H9 (cell line): ENCODE measurements at regions not wholly inside any gene's neighbourhood (a gene's known extent, or its start where the extent isn't known, plus 50 kb on each side); places are given as distances from the start of the nearest gene placed in this dataset.

ENCODE experiments used
- DNase-seq: peaks from one replicate; pipeline ENCODE4 v3.0.0-alpha.2; 2017
- H2AFZ ChIP-seq: one replicate; pipeline ENCODE4 v1.6.1; 2013; ENCODE audit warnings: mild to moderate bottlenecking, low read length, control low read depth, moderate library complexity
- H2AK5ac ChIP-seq: 2 replicates; pipeline ENCODE4 v1.6.1; 2013; ENCODE audit warnings: low read length, control low read depth, mixed read lengths; ENCODE audit not compliant: insufficient read length
- H2BK120ac ChIP-seq: one replicate; pipeline ENCODE4 v1.6.1; 2013; ENCODE audit warnings: low read depth, mild to moderate bottlenecking, low read length, control low read depth, inconsistent platforms; ENCODE audit not compliant: poor library complexity, severe bottlenecking
- H2BK12ac ChIP-seq: 2 replicates; pipeline ENCODE4 v1.6.1; 2013; ENCODE audit warnings: low read length, control low read depth, mixed read lengths, low read depth; ENCODE audit not compliant: insufficient read length
- H2BK15ac ChIP-seq: 2 replicates; pipeline ENCODE4 v1.6.1; 2013; ENCODE audit warnings: low read depth, low read length, control low read depth
- H2BK20ac ChIP-seq: one replicate; pipeline ENCODE4 v1.6.1; 2013; ENCODE audit warnings: low read depth, mild to moderate bottlenecking, low read length, control low read depth, inconsistent platforms; ENCODE audit not compliant: poor library complexity, severe bottlenecking
- H2BK5ac ChIP-seq: 2 replicates; pipeline ENCODE4 v1.6.1; 2013; ENCODE audit warnings: low read length, control low read depth, mixed read lengths; ENCODE audit not compliant: insufficient read length
- H3K14ac ChIP-seq: 2 replicates; pipeline ENCODE4 v1.6.1; 2013; ENCODE audit warnings: low read length, control low read depth; ENCODE audit not compliant: insufficient read depth
- H3K18ac ChIP-seq: 2 replicates; pipeline ENCODE4 v1.6.1; 2013; ENCODE audit warnings: low read depth, mild to moderate bottlenecking, mixed read lengths, low read length, control low read depth; ENCODE audit not compliant: insufficient read length
- H3K23ac ChIP-seq: 2 replicates; pipeline ENCODE4 v1.6.1; 2013; ENCODE audit warnings: low read length, control low read depth, mixed read lengths, low read depth; ENCODE audit not compliant: insufficient read length
- H3K23me2 ChIP-seq: 2 replicates; pipeline ENCODE4 v1.6.1; 2013; ENCODE audit warnings: low read depth, mild to moderate bottlenecking, mixed read lengths, low read length, control low read depth; ENCODE audit not compliant: insufficient read length, poor library complexity, severe bottlenecking
- H3K27ac ChIP-seq: 2 replicates; pipeline ENCODE4 v1.5.1; 2013; ENCODE audit warnings: low read length, control low read depth, mixed read lengths, low read depth; ENCODE audit not compliant: insufficient read length
- H3K27me3 ChIP-seq: 2 replicates; pipeline ENCODE4 v1.6.1; 2013; ENCODE audit warnings: low read length, control low read depth, inconsistent platforms; ENCODE audit not compliant: insufficient read depth
- H3K4ac ChIP-seq: 2 replicates; pipeline ENCODE4 v1.6.1; 2013; ENCODE audit warnings: low read depth, mild to moderate bottlenecking, control low read depth, inconsistent platforms, low read length, moderate library complexity
- H3K4me1 ChIP-seq: 2 replicates; pipeline ENCODE4 v1.6.1; 2013; ENCODE audit warnings: low read length, control low read depth, inconsistent platforms; ENCODE audit not compliant: insufficient read depth
- H3K4me2 ChIP-seq: 2 replicates; pipeline ENCODE4 v1.6.1; 2013; ENCODE audit warnings: low read length, control low read depth, mixed read lengths; ENCODE audit not compliant: insufficient read length, insufficient read depth
- H3K56ac ChIP-seq: 2 replicates; pipeline ENCODE4 v1.6.1; 2013; ENCODE audit warnings: low read depth, mild to moderate bottlenecking, mixed read lengths, low read length, control low read depth; ENCODE audit not compliant: insufficient read length
- H3K79me1 ChIP-seq: 2 replicates; pipeline ENCODE4 v1.6.1; 2013; ENCODE audit warnings: low read depth, mild to moderate bottlenecking, moderate library complexity, low read length, control low read depth, inconsistent platforms; ENCODE audit not compliant: insufficient read depth, poor library complexity, severe bottlenecking
- H3K79me2 ChIP-seq: 2 replicates; pipeline ENCODE4 v1.6.1; 2013; ENCODE audit warnings: low read length, control low read depth, inconsistent platforms; ENCODE audit not compliant: insufficient read depth
- H3K9ac ChIP-seq: 2 replicates; pipeline ENCODE4 v1.6.1; 2013; ENCODE audit warnings: low read length, control low read depth, mixed read lengths; ENCODE audit not compliant: insufficient read length; ENCODE audit errors: extremely low read depth
- H3K9me3 ChIP-seq: one replicate; pipeline ENCODE4 v1.6.1; 2013; ENCODE audit warnings: low read depth, low read length, inconsistent platforms; ENCODE audit not compliant: control insufficient read depth
- H3T11ph ChIP-seq: one replicate; pipeline ENCODE4 v1.6.1; 2013; ENCODE audit warnings: mild to moderate bottlenecking, low read length, control low read depth, inconsistent platforms
- H4K20me1 ChIP-seq: one replicate; pipeline ENCODE4 v1.6.1; 2013; ENCODE audit not compliant: control insufficient read depth, insufficient read length, insufficient read depth
- H4K5ac ChIP-seq: 2 replicates; pipeline ENCODE4 v1.6.1; 2013; ENCODE audit warnings: low read depth, mild to moderate bottlenecking, mixed read lengths, low read length, control low read depth; ENCODE audit not compliant: insufficient read length
- H4K8ac ChIP-seq: replicated peaks from 2 replicates; pipeline ENCODE4 v1.6.1; 2013; ENCODE audit warnings: low read length, control low read depth, mixed read lengths, low read depth; ENCODE audit not compliant: insufficient read length
- H4K91ac ChIP-seq: 2 replicates; pipeline ENCODE4 v1.6.1; 2013; ENCODE audit warnings: low read depth, mild to moderate bottlenecking, moderate library complexity, mixed read lengths, low read length, control low read depth; ENCODE audit not compliant: insufficient read length
- H3K27ac Mint-ChIP-seq, 3 experiments: 2 replicates in 2 of 3; 3 replicates in 1 of 3; pipeline ENCODE4 v1.8.0; 2020 to 2021; ENCODE audit warnings: mixed read lengths in 3 of 3, mild to moderate bottlenecking in 1 of 3, moderate library complexity in 1 of 3
- H3K27me3 Mint-ChIP-seq: 2 replicates; pipeline ENCODE4 v1.8.0; 2021; ENCODE audit warnings: low read depth, mild to moderate bottlenecking, moderate library complexity, mixed read lengths
- H3K36me3 Mint-ChIP-seq, 3 experiments: 2 replicates in 2 of 3; 3 replicates in 1 of 3; pipeline ENCODE4 v1.8.0; 2020 to 2021; ENCODE audit warnings: low read depth in 3 of 3, mixed read lengths in 3 of 3; ENCODE audit not compliant: insufficient read depth in 1 of 3
- H3K4me1 Mint-ChIP-seq, 2 experiments: 2 replicates each; pipeline ENCODE4 v1.8.0; 2020; ENCODE audit warnings: mixed read lengths in 2 of 2
- H3K4me3 Mint-ChIP-seq, 2 experiments: 2 replicates in 1 of 2; 3 replicates in 1 of 2; pipeline ENCODE4 v1.8.0; 2020 to 2021; ENCODE audit warnings: mild to moderate bottlenecking in 2 of 2, mixed read lengths in 2 of 2, moderate library complexity in 1 of 2
- H3K9me3 Mint-ChIP-seq, 2 experiments: 2 replicates in 1 of 2; 3 replicates in 1 of 2; pipeline ENCODE4 v1.8.0; 2020; ENCODE audit warnings: mild to moderate bottlenecking in 2 of 2, mixed read lengths in 2 of 2, moderate library complexity in 1 of 2
- CTCF ChIP-seq: fragments of 200-600 bp; sonication (generic); conservative IDR thresholded peaks from 3 replicates; pipeline ENCODE4 v1.8.0; 2021; ENCODE audit warnings: antibody characterized with exemption, mild to moderate bottlenecking
- WGBS: extraction: QIAGEN DNeasy Blood & Tissue Kit; methylation state at CpG from one replicate; pipeline ENCODE4 v1.1.7; 2013; ENCODE audit warnings: missing lambda C conversion rate, low lambda C conversion rate, mixed read lengths; ENCODE audit not compliant: insufficient read length; ENCODE audit errors: extremely low coverage; 5-methylcytosine and 5-hydroxymethylcytosine counted together

GRCh38 chr10:117688358-117688757, 145.8 kb downstream of the EMX2 start:
- Histone ChIP-seq H2BK120ac (no peak overlapping the region), H3K4ac (no peak overlapping the region), H4K5ac (no peak overlapping the region), H3K14ac (no peak overlapping the region), H4K91ac (no peak overlapping the region), H3K4me1 (no peaks in the 10 kb centered on the region), H2BK15ac (no peak overlapping the region), H2BK5ac (no peak overlapping the region), H3K56ac (no peak overlapping the region), H3K27ac (no peak overlapping the region), H3K79me2 (no peaks in the 10 kb centered on the region), H2AFZ (no peak overlapping the region), H3K79me1 (no peaks in the 10 kb centered on the region), H3K4me2 (no peak overlapping the region), H2BK12ac (no peak overlapping the region), H3K23me2 (no peaks in the 10 kb centered on the region), H2AK5ac (no peak overlapping the region), H3K9me3 (no peaks in the 10 kb centered on the region), H3T11ph (no peak overlapping the region), H2BK20ac (no peak overlapping the region), H3K9ac (no peak overlapping the region), H4K20me1 (no peaks in the 10 kb centered on the region), H3K23ac (no peak overlapping the region), H3K27me3 (no peaks in the 10 kb centered on the region), H3K18ac (no peak overlapping the region), H4K8ac (no peak overlapping the region)
- Mint-ChIP-seq H3K27me3 (peaks cover 14% of the 10 kb centered on the region), H3K4me1 (peaks cover 8 to 16% of the 10 kb centered on the region in 2 experiments; a peak in 3 of 4 replicates), H3K36me3 (no peaks in the 10 kb centered on the region; a peak in 1 of 7 replicates), H3K27ac (no peak overlapping the region; a peak in 1 of 7 replicates), H3K9me3 (no peaks in the 10 kb centered on the region; a peak in 1 of 5 replicates), H3K4me3 (no peak overlapping the region)
- WGBS = no CpG with 5 or more reads among the region's 3 CpGs
- no peak for DNase-seq
- no peak for TF ChIP-seq CTCF
